ENCODE measurements at regions not wholly inside any gene's neighbourhood (a gene's known extent, or its start where the extent isn't known, plus 50 kb on each side); places are given as distances from the start of the nearest gene placed in this dataset.

- TF ChIP-seq POLR2A (IDR thresholded peaks at IDR 0.05; ENCODE audit: low read depth, low read length) (no peak), POLR2AphosphoS5 (IDR thresholded peaks at IDR 0.05; ENCODE audit: insufficient read depth, low read depth, low read length) (no peak), GATA2 (IDR thresholded peaks at IDR 0.05; ENCODE audit: insufficient read depth, insufficient read length, low read depth, low read length) (no peak)
These were observed 458.6 kb upstream of the THRB start for GRCh38 chr3:24953060-24953771.

All from endothelial cell of umbilical vein (primary cell).